Caco-2 (cell line): ENCODE measurements at regions not wholly inside any gene's neighbourhood (a gene's known extent, or its start where the extent isn't known, plus 50 kb on each side); places are given as distances from the start of the nearest gene placed in this dataset.
"Not testable (repeated sequence)": the region's sequence is repeated elsewhere in the genome, so short reads cannot be mapped to it uniquely, and the experiment has no call there.

Experiments
- BruUV-seq: library from RNA; stranded (reverse); fragments of 400-500 nt; replicated peaks from 2 replicates; lab custom pipeline; 2021; lab: Mats Ljungman, UMichigan
- CTCF ChIA-PET: fragments of 300-600 bp; sonication (Branson Sonifier 250); formaldehyde crosslinking; loops from one replicate; lab custom pipeline; 2022; ENCODE audit warnings: antibody characterized with exemption; lab: Charles Lee
- POLR2A ChIA-PET: fragments of 300-600 bp; sonication (Branson Sonifier 250); formaldehyde crosslinking; loops from one replicate; lab custom pipeline; 2022; ENCODE audit warnings: antibody characterized with exemption; lab: Charles Lee
- DNase-seq, 2 experiments: peaks; one replicate each; pipeline versions ENCODE4 v3.0.0 to v3.0.0-alpha.2; 2020 to 2022
- H3K27me3 ChIP-seq: replicated peaks from 2 replicates; pipeline ENCODE4 v1.6.0; 2011; ENCODE audit warnings: low read length; ENCODE audit not compliant: control insufficient read depth, insufficient read depth
- H3K36me3 ChIP-seq: 2 replicates; pipeline ENCODE4 v1.5.1; 2011; ENCODE audit warnings: low read length; ENCODE audit not compliant: control insufficient read depth, insufficient read depth
- H3K4me1 ChIP-seq: fragments of 250-450 bp; sonication (Bioruptor Pico); 2 replicates; pipeline ENCODE4 v1.5.1; 2020; ENCODE audit warnings: mild to moderate bottlenecking
- H3K4me3 ChIP-seq: 2 replicates; pipeline ENCODE4 v1.5.1; 2011; ENCODE audit warnings: low read depth, mild to moderate bottlenecking, control low read depth, low read length
- H3K9me3 ChIP-seq: fragments of 250-450 bp; sonication (Bioruptor Pico); 2 replicates; pipeline ENCODE4 v1.5.1; 2020; ENCODE audit warnings: mild to moderate bottlenecking, moderate library complexity
- H3K27ac Mint-ChIP-seq: one replicate; pipeline ENCODE4 v1.8.0; 2022; ENCODE audit warnings: mixed read lengths; ENCODE audit not compliant: unreplicated experiment
- H3K27me3 Mint-ChIP-seq: one replicate; pipeline ENCODE4 v1.8.0; 2022; ENCODE audit warnings: mixed read lengths; ENCODE audit not compliant: insufficient read depth, unreplicated experiment
- H3K36me3 Mint-ChIP-seq: one replicate; pipeline ENCODE4 v1.8.0; 2022; ENCODE audit warnings: mild to moderate bottlenecking, mixed read lengths; ENCODE audit not compliant: insufficient read depth, unreplicated experiment
- H3K4me1 Mint-ChIP-seq: one replicate; pipeline ENCODE4 v1.8.0; 2022; ENCODE audit warnings: low read depth, mixed read lengths; ENCODE audit not compliant: unreplicated experiment
- H3K4me3 Mint-ChIP-seq: one replicate; pipeline ENCODE4 v1.8.0; 2022; ENCODE audit warnings: mild to moderate bottlenecking, moderate library complexity, mixed read lengths; ENCODE audit not compliant: unreplicated experiment
- H3K9me3 Mint-ChIP-seq: one replicate; pipeline ENCODE4 v1.8.0; 2022; ENCODE audit warnings: mixed read lengths; ENCODE audit not compliant: unreplicated experiment
- CTCF ChIP-seq, 2 experiments: fragments of 200-600 bp in 1 of 2; IDR thresholded peaks; 1 replicate in 1 of 2; 2 replicates in 1 of 2; pipeline versions ENCODE4 v1.5.1 to v1.8.0; 2011 to 2022; ENCODE audit warnings: antibody characterized with exemption in 1 of 2, control low read depth in 1 of 2, inconsistent platforms in 1 of 2, low read depth in 1 of 2, low read length in 1 of 2, mild to moderate bottlenecking in 1 of 2, moderate library complexity in 1 of 2; ENCODE audit not compliant: insufficient read depth in 1 of 2, severe bottlenecking in 1 of 2, unreplicated experiment in 1 of 2
- intact Hi-C: fragments of 100-400 bp; cut with micrococcal nuclease; formaldehyde crosslinking; loops from one replicate; pipeline ENCODE4 v1.10.0; 2022; ENCODE audit not compliant: unreplicated experiment

- no peaks in the 10 kb centered on the region for H3K27me3 ChIP-seq
- DNase-seq, result no peak
- no peaks in the 10 kb centered on the region for H3K27me3 Mint-ChIP-seq
- no peaks in the 10 kb centered on the region for H3K36me3 Mint-ChIP-seq
- no TSS peak for BruUV-seq
- no peaks in the 10 kb centered on the region for H3K4me1 Mint-ChIP-seq
- CTCF ChIA-PET, result no interaction called here
- POLR2A ChIA-PET, result no interaction called here
- no peak overlapping the region for H3K4me3 Mint-ChIP-seq
- H3K4me1 ChIP-seq, result no peaks in the 10 kb centered on the region
- no peaks in the 10 kb centered on the region for H3K36me3 ChIP-seq
- H3K27ac Mint-ChIP-seq, result no peak overlapping the region
- no peak overlapping the region for H3K4me3 ChIP-seq
- no peaks in the 10 kb centered on the region for H3K9me3 Mint-ChIP-seq
- no peak for TF ChIP-seq CTCF (IDR thresholded peaks at IDR 0.05; ENCODE audit: insufficient read depth in 1 of 2, low read depth in 1 of 2, low read length in 1 of 2, severe bottlenecking in 1 of 2, unreplicated experiment in 1 of 2)
- H3K9me3 ChIP-seq, result no peaks in the 10 kb centered on the region
- intact Hi-C loops, result no loop called here
Measured at GRCh38 chr4:52512291-52512690, 146.8 kb downstream of the USP46 start.

- H3K27ac Mint-ChIP-seq, H3K4me1 Mint-ChIP-seq, H3K36me3 Mint-ChIP-seq, POLR2A ChIA-PET, H3K36me3 ChIP-seq, H3K9me3 Mint-ChIP-seq, DNase-seq, BruUV-seq, CTCF ChIA-PET, H3K4me1 ChIP-seq, H3K4me3 ChIP-seq, H3K4me3 Mint-ChIP-seq, H3K9me3 ChIP-seq, H3K27me3 ChIP-seq: not testable (repeated sequence)
- H3K27me3 Mint-ChIP-seq, result peaks cover 12% of the 10 kb centered on the region
- intact Hi-C loops, result loop anchor here (5.0 kb wide), 1 partner anchor 35 kb away; no protein-coding TSS in a partner anchor
Measured at GRCh38 chr4:52522093-52522492, 137.0 kb downstream of the USP46 start.

DNA sequence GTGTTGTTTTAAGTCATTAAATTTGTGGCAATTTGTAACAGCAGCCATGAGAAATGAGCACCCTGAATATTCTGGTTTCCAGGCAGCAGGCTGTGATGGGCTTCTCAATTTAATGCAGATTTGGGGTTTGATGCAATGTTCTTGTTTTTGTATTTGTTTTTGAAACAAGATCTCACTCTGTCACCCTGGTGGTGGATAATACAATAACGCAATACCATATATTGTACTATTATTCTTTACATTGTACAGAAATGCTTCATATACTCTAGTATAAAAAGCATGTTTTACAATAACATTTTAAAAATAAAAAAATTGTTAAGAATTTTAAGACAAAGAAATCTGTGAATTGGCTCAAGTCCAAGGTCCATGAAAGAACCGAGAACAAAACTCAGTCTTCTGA is 129.1 kb downstream of the USP46 start:
- TF ChIP-seq CTCF (IDR thresholded peaks at IDR 0.05; ENCODE audit: insufficient read depth in 1 of 2, low read depth in 1 of 2, low read length in 1 of 2, severe bottlenecking in 1 of 2, unreplicated experiment in 1 of 2), result no peak
- DNase-seq, result no peak
- Histone ChIP-seq H3K4me3 (no peak overlapping the region), H3K27me3 (no peaks in the 10 kb centered on the region), H3K9me3 (no peaks in the 10 kb centered on the region), H3K4me1 (no peaks in the 10 kb centered on the region), H3K36me3 (no peaks in the 10 kb centered on the region)
- no TSS peak for BruUV-seq
- Mint-ChIP-seq H3K9me3 (peaks cover 19% of the 10 kb centered on the region), H3K27me3 (peaks cover 16% of the 10 kb centered on the region), H3K4me1 (no peaks in the 10 kb centered on the region), H3K36me3 (no peaks in the 10 kb centered on the region), H3K4me3 (no peak overlapping the region), H3K27ac (no peak overlapping the region)
- POLR2A ChIA-PET, result no interaction called here
- CTCF ChIA-PET, result no interaction called here
- intact Hi-C loops, result no loop called here

DNA sequence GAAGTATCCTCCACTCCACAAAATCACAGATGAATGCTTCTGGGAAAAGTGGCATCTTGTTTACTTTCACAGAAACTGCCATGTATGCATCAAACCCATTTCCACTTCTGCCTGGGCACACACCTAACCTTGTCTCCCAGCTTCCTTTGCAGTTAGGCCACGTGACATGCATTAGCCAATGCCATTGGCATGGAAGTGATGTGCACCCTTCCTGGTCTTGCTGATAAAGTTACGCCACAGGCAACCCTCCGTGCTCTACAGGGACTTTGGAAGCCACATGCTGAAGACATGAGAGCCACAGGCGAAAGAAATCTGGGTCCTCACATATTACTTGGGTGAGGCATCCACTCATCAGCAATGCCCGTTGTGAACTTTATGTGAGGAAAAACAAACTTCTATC is 123.3 kb downstream of the USP46 start:
- Histone ChIP-seq H3K9me3 (no peaks in the 10 kb centered on the region), H3K36me3 (no peaks in the 10 kb centered on the region), H3K27me3 (no peaks in the 10 kb centered on the region), H3K4me1 (no peaks in the 10 kb centered on the region), H3K4me3 (no peak overlapping the region)
- intact Hi-C loops, result no loop called here
- DNase-seq, result no peak
- Mint-ChIP-seq H3K27me3 (peaks cover 13% of the 10 kb centered on the region), H3K9me3 (peaks cover 20% of the 10 kb centered on the region), H3K4me1 (no peaks in the 10 kb centered on the region), H3K36me3 (no peaks in the 10 kb centered on the region), H3K27ac (no peak overlapping the region), H3K4me3 (no peak overlapping the region)
- BruUV-seq, result no TSS peak
- ChIA-PET POLR2A (no interaction called here), CTCF (no interaction called here)
- TF ChIP-seq CTCF (IDR thresholded peaks at IDR 0.05; ENCODE audit: insufficient read depth in 1 of 2, low read depth in 1 of 2, low read length in 1 of 2, severe bottlenecking in 1 of 2, unreplicated experiment in 1 of 2), result no peak
